Astrocyte (in vitro differentiated cells and primary cell): ENCODE measurements at regions not wholly inside any gene's neighbourhood (a gene's known extent, or its start where the extent isn't known, plus 50 kb on each side); places are given as distances from the start of the nearest gene placed in this dataset.

Experiments used
- DNase-seq: peaks from one replicate; pipeline ENCODE4 v3.0.0-alpha.2; 2010; ENCODE audit warnings: low read depth
- FAIRE-seq: peaks from 2 replicates; lab custom pipeline; 2011; peaks lifted over from hg19 to GRCh38; lab: Jason Lieb, UNC
- H2AFZ ChIP-seq: 2 replicates; pipeline ENCODE4 v1.6.0; 2012; ENCODE audit warnings: low read depth, low read length, inconsistent platforms
- H3K27ac ChIP-seq: 2 replicates; pipeline ENCODE4 v1.5.1; 2011; ENCODE audit warnings: low read depth, low read length, inconsistent platforms
- H3K27me3 ChIP-seq: 2 replicates; pipeline ENCODE4 v1.6.0; 2011; ENCODE audit warnings: low read length, inconsistent platforms; ENCODE audit not compliant: insufficient read depth
- H3K36me3 ChIP-seq: 2 replicates; pipeline ENCODE4 v1.5.1; 2011; ENCODE audit warnings: low read length, inconsistent platforms; ENCODE audit not compliant: insufficient read depth
- H3K4me1 ChIP-seq: 2 replicates; pipeline ENCODE4 v1.5.1; 2011; ENCODE audit warnings: low read length, inconsistent platforms; ENCODE audit not compliant: insufficient read depth
- H3K4me2 ChIP-seq: 2 replicates; pipeline ENCODE4 v1.6.0; 2012; ENCODE audit warnings: low read length, inconsistent platforms
- H3K4me3 ChIP-seq: 2 replicates; pipeline ENCODE4 v1.5.1; 2011; ENCODE audit warnings: low read depth, mild to moderate bottlenecking, low read length, inconsistent platforms; ENCODE audit not compliant: insufficient read depth
- H3K79me2 ChIP-seq: 2 replicates; pipeline ENCODE4 v1.6.0; 2012; ENCODE audit warnings: mild to moderate bottlenecking, low read length, inconsistent platforms; ENCODE audit not compliant: insufficient read depth
- H3K9ac ChIP-seq: 2 replicates; pipeline ENCODE4 v1.6.0; 2012; ENCODE audit warnings: mild to moderate bottlenecking, low read length, inconsistent platforms
- H3K9me3 ChIP-seq: 2 replicates; pipeline ENCODE4 v1.5.1; 2012; ENCODE audit warnings: low read depth, mild to moderate bottlenecking, low read length, inconsistent platforms; ENCODE audit not compliant: insufficient read depth
- H4K20me1 ChIP-seq: 2 replicates; pipeline ENCODE4 v1.6.0; 2012; ENCODE audit warnings: low read length, inconsistent platforms; ENCODE audit not compliant: insufficient read depth
- H3K27ac Mint-ChIP-seq: one replicate; pipeline ENCODE4 v1.8.0; 2021; ENCODE audit warnings: mild to moderate bottlenecking, mixed read lengths; ENCODE audit not compliant: unreplicated experiment
- H3K27me3 Mint-ChIP-seq: one replicate; pipeline ENCODE4 v1.8.0; 2021; ENCODE audit warnings: low read depth, mixed read lengths; ENCODE audit not compliant: unreplicated experiment
- H3K36me3 Mint-ChIP-seq: one replicate; pipeline ENCODE4 v1.8.0; 2021; ENCODE audit warnings: low read depth, mixed read lengths; ENCODE audit not compliant: unreplicated experiment
- H3K4me1 Mint-ChIP-seq: one replicate; pipeline ENCODE4 v1.8.0; 2021; ENCODE audit warnings: low read depth, mixed read lengths; ENCODE audit not compliant: unreplicated experiment
- H3K4me3 Mint-ChIP-seq: one replicate; pipeline ENCODE4 v1.8.0; 2021; ENCODE audit warnings: mild to moderate bottlenecking, moderate library complexity, mixed read lengths; ENCODE audit not compliant: unreplicated experiment
- H3K9me3 Mint-ChIP-seq: one replicate; pipeline ENCODE4 v1.8.0; 2021; ENCODE audit warnings: mild to moderate bottlenecking, mixed read lengths; ENCODE audit not compliant: unreplicated experiment
- CTCF ChIP-seq: IDR thresholded peaks from 2 replicates; pipeline ENCODE4 v1.5.1; 2011; ENCODE audit warnings: low read depth, mild to moderate bottlenecking, inconsistent platforms, low read length, moderate library complexity; ENCODE audit not compliant: insufficient read depth
- EZH2 ChIP-seq: IDR thresholded peaks from 2 replicates; pipeline ENCODE4 v1.6.1; 2012; ENCODE audit warnings: mild to moderate bottlenecking, low read length, inconsistent platforms; ENCODE audit not compliant: insufficient read depth

- H3K4me3 Mint-ChIP-seq: no peak overlapping the region
- no peak for DNase-seq
- H3K4me2 ChIP-seq: no peak overlapping the region
- H3K4me1 ChIP-seq: no peaks in the 10 kb centered on the region
- no peaks in the 10 kb centered on the region for H3K4me1 Mint-ChIP-seq
- TF ChIP-seq CTCF: no peak
- no peak for TF ChIP-seq EZH2
- no peak overlapping the region for H2AFZ ChIP-seq
- no peak overlapping the region for H3K4me3 ChIP-seq
- no peaks in the 10 kb centered on the region for H3K27me3 Mint-ChIP-seq
- no peak for FAIRE-seq
- no peaks in the 10 kb centered on the region for H3K36me3 Mint-ChIP-seq
- H3K36me3 ChIP-seq: no peaks in the 10 kb centered on the region
- H3K9me3 Mint-ChIP-seq: no peaks in the 10 kb centered on the region
- H3K9ac ChIP-seq: no peak overlapping the region
- no peak overlapping the region for H3K27ac Mint-ChIP-seq
- H4K20me1 ChIP-seq: no peaks in the 10 kb centered on the region
- no peaks in the 10 kb centered on the region for H3K27me3 ChIP-seq
- no peak overlapping the region for H3K27ac ChIP-seq
- H3K9me3 ChIP-seq: no peaks in the 10 kb centered on the region
- no peaks in the 10 kb centered on the region for H3K79me2 ChIP-seq
Observed at GRCh38 chr11:25327656-25328055, 830.8 kb downstream of the LUZP2 start.

GRCh38 chr11:25339281-25339680 lies 842.4 kb downstream of the LUZP2 start:
- no peaks in the 10 kb centered on the region for H3K36me3 Mint-ChIP-seq
- no peak overlapping the region for H3K9ac ChIP-seq
- H3K27ac Mint-ChIP-seq: no peak overlapping the region
- FAIRE-seq (no peak), DNase-seq (no peak)
- no peaks in the 10 kb centered on the region for H3K27me3 Mint-ChIP-seq
- H3K36me3 ChIP-seq: no peaks in the 10 kb centered on the region
- H4K20me1 ChIP-seq: no peaks in the 10 kb centered on the region
- no peak overlapping the region for H3K4me3 ChIP-seq
- no peaks in the 10 kb centered on the region for H3K27me3 ChIP-seq
- H2AFZ ChIP-seq: no peak overlapping the region
- no peaks in the 10 kb centered on the region for H3K79me2 ChIP-seq
- no peaks in the 10 kb centered on the region for H3K4me1 Mint-ChIP-seq
- no peak overlapping the region for H3K4me3 Mint-ChIP-seq
- H3K4me1 ChIP-seq: no peaks in the 10 kb centered on the region
- H3K27ac ChIP-seq: no peak overlapping the region
- TF ChIP-seq CTCF: no peak
- no peak for TF ChIP-seq EZH2
- no peaks in the 10 kb centered on the region for H3K9me3 Mint-ChIP-seq
- H3K4me2 ChIP-seq: no peak overlapping the region
- H3K9me3 ChIP-seq: no peaks in the 10 kb centered on the region

- H3K27me3 ChIP-seq: no peaks in the 10 kb centered on the region
- H3K9ac ChIP-seq: no peak overlapping the region
- no peak for DNase-seq
- TF ChIP-seq CTCF (no peak), EZH2 (no peak)
- H3K4me2 ChIP-seq: no peak overlapping the region
- no peaks in the 10 kb centered on the region for H3K36me3 ChIP-seq
- no peaks in the 10 kb centered on the region for H3K36me3 Mint-ChIP-seq
- H3K79me2 ChIP-seq: no peaks in the 10 kb centered on the region
- no peak overlapping the region for H3K4me3 Mint-ChIP-seq
- H3K27me3 Mint-ChIP-seq: no peaks in the 10 kb centered on the region
- no peak overlapping the region for H3K4me3 ChIP-seq
- no peaks in the 10 kb centered on the region for H3K9me3 Mint-ChIP-seq
- no peaks in the 10 kb centered on the region for H4K20me1 ChIP-seq
- no peaks in the 10 kb centered on the region for H3K4me1 ChIP-seq
- no peaks in the 10 kb centered on the region for H3K4me1 Mint-ChIP-seq
- no peak for FAIRE-seq
- H2AFZ ChIP-seq: no peak overlapping the region
- H3K27ac ChIP-seq: no peak overlapping the region
- H3K9me3 ChIP-seq: peaks cover 4% of the 10 kb centered on the region
- H3K27ac Mint-ChIP-seq: no peak overlapping the region
Observed at GRCh38 chr11:25349537-25349936, 852.7 kb downstream of the LUZP2 start.
